Body of pancreas (tissue), 4 donors: ENCODE measurements at regions not wholly inside any gene's neighbourhood (a gene's known extent, or its start where the extent isn't known, plus 50 kb on each side); places are given as distances from the start of the nearest gene placed in this dataset.

Source experiments
- ATAC-seq: fragments of 150-250 bp; one replicate; pipeline ENCODE4 v1.9.1; 2016
- DNase-seq, 4 donors: peaks; one replicate each; pipeline ENCODE4 v3.0.0-alpha.2; 2019
- H3K27ac ChIP-seq, 4 donors: fragments of 200-600 bp; sonication (generic); 1 replicate in 3 of 4; 2 replicates in 1 of 4; pipeline versions ENCODE4 v1.5.1 to v1.6.1; 2016 to 2019; ENCODE audit warnings: mild to moderate bottlenecking in 1 of 4, mixed read lengths in 1 of 4, moderate library complexity in 1 of 4
- H3K27me3 ChIP-seq, 2 donors: fragments of 200-600 bp; sonication (generic); one replicate each; pipeline ENCODE4 v1.6.0; 2016; ENCODE audit warnings: mild to moderate bottlenecking in 1 of 2
- H3K36me3 ChIP-seq, 2 donors: fragments of 200-600 bp; sonication (generic); replicated peaks in 1 of 2; 2 replicates each; pipeline ENCODE4 v1.5.1; 2016; ENCODE audit warnings: low read depth in 2 of 2; ENCODE audit not compliant: insufficient read depth in 1 of 2
- H3K4me1 ChIP-seq: fragments of 200-600 bp; sonication (generic); one replicate; pipeline ENCODE4 v1.6.0; 2016
- H3K4me3 ChIP-seq, 2 donors: fragments of 200-600 bp; sonication (generic); 1 replicate in 1 of 2; 2 replicates in 1 of 2; pipeline ENCODE4 v1.5.1; 2016 to 2019
- H3K9me3 ChIP-seq, 3 donors: fragments of 200-600 bp; sonication (generic); 1 replicate in 2 of 3; 2 replicates in 1 of 3; pipeline ENCODE4 v1.5.1; 2016
- POLR2A ChIP-seq, 3 donors: fragments of 450-650 bp; IDR thresholded peaks; one replicate each; pipeline ENCODE4 v1.6.1; 2016; ENCODE audit warnings: antibody characterized with exemption in 3 of 3, mild to moderate bottlenecking in 2 of 3
- WGBS, 2 donors: methylation state at CpG; one replicate each; pipeline ENCODE4 v1.1.5; 2017; 5-methylcytosine and 5-hydroxymethylcytosine counted together
- intact Hi-C: fragments of 100-400 bp; cut with DNase I; formaldehyde crosslinking; loops from one replicate; pipeline ENCODE4 v1.15.1; 2023
- TF ChIP-seq, protein P1 (sequence below), 7 experiments: fragments of 450-650 bp in 4 of 7; fragments of 200-600 bp in 3 of 7; sonication (generic) in 3 of 7; IDR thresholded peaks; one replicate each; pipeline ENCODE4 v1.5.1; 2016 to 2019; ENCODE audit warnings: antibody characterized with exemption in 7 of 7

DNA sequence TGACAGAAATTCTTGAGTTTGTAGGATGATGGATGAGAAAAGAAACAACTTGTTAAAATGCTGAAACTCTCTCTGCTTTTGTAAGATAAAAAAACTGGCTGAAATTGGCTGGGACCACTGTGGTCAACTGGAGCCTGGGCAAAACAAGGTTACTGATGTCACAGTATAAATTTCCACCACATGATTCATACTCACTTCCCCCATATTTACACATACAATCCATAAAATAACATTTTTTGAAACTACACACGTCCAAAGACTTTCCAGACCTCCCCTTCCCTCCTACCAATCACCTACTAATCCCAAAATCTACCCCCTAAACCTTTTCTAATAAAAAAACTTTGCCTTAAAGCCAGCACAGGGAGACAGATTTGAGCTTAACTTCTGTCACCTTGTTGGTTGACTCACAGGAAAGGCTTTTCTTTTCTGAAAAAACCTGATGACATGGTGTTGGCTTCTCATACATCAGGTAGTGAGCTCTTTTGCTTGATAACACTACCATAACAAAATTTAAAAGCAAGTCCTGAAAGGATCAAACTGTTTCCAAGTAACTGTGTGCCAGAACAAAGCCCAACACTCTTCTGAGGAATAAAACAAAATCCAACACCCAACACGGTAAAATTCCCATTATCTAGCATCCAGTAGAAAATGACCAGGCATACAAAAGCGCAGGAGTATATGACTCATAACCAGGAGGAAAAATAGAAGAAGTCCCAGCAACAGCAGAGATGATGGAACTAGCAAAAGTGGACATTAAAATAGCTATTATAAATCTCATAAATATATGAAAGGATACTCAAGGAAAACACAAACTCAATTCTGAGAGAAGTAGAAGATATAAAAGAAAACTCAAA is 87.3 kb upstream of the SNRK start:
- no peaks in the 10 kb centered on the region for H3K9me3 ChIP-seq
- H3K36me3 ChIP-seq: no peaks in the 10 kb centered on the region
- ATAC-seq (no peak), DNase-seq (no peak)
- no peak for TF ChIP-seq POLR2A (IDR thresholded peaks at IDR 0.05)
- TF ChIP-seq, protein P1, sequence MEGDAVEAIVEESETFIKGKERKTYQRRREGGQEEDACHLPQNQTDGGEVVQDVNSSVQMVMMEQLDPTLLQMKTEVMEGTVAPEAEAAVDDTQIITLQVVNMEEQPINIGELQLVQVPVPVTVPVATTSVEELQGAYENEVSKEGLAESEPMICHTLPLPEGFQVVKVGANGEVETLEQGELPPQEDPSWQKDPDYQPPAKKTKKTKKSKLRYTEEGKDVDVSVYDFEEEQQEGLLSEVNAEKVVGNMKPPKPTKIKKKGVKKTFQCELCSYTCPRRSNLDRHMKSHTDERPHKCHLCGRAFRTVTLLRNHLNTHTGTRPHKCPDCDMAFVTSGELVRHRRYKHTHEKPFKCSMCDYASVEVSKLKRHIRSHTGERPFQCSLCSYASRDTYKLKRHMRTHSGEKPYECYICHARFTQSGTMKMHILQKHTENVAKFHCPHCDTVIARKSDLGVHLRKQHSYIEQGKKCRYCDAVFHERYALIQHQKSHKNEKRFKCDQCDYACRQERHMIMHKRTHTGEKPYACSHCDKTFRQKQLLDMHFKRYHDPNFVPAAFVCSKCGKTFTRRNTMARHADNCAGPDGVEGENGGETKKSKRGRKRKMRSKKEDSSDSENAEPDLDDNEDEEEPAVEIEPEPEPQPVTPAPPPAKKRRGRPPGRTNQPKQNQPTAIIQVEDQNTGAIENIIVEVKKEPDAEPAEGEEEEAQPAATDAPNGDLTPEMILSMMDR (IDR thresholded peaks at IDR 0.05): no peak
- 88 to 92% methylated on average over 3 of the region's 3 CpGs for WGBS, 2 donors
- no peak overlapping the region for H3K4me3 ChIP-seq
- no peaks in the 10 kb centered on the region for H3K27me3 ChIP-seq
- H3K27ac ChIP-seq: no peak overlapping the region
- intact Hi-C loops: no loop called here
- peaks cover 24% of the 10 kb centered on the region for H3K4me1 ChIP-seq

DNA sequence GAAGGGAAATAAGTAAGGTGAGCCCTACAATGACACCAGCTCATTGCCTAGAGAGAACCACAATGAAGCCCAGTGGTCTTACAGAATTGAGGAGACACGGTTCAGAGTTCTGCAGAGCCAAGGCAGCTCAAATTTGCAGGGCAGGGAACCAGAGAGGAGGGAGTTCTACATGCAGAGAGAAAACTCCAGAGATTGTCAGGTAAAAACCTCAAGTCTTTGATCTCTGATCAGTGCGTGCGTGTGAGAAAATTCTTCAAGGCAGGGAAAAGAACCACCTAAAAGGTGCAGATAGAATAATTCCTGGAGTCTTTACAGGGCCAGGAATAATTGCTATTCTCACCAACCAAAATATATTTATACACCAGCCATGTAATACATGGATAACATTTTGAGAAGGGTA is 88.0 kb upstream of the SNRK start:
- Histone ChIP-seq H3K4me1 (peaks cover 27% of the 10 kb centered on the region), H3K27ac (no peak overlapping the region), H3K9me3 (no peaks in the 10 kb centered on the region), H3K4me3 (no peak overlapping the region), H3K27me3 (no peaks in the 10 kb centered on the region), H3K36me3 (no peaks in the 10 kb centered on the region)
- TF ChIP-seq POLR2A (IDR thresholded peaks at IDR 0.05): no peak
- TF ChIP-seq, protein P1 (IDR thresholded peaks at IDR 0.05): no peak
- intact Hi-C loops: no loop called here
- no peak for DNase-seq
- 90 to 93% methylated on average over 3 of the region's 3 CpGs for WGBS, 2 donors
- no peak for ATAC-seq

DNA sequence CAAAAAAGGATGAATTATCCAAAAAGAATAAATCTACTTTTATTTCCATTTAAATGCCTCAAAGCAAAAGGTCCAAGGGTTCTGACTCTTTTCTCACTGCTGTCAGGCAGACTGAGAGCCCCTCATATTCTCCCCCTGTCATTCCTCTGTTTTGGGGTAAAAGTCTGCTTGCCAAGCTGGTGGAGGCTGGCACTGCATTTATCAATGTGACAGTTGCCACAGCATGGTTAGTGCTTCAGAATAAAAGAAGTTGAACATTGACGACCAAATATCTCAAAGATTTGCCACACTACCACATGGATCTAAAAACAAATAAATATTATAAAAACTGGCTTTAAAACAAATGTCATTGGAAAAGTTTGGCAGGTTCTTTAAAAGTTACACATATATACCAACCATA is 89.2 kb upstream of the SNRK start:
- DNase-seq (no peak), ATAC-seq (no peak)
- H3K4me1 ChIP-seq: peaks cover 27% of the 10 kb centered on the region
- H3K27ac ChIP-seq: peak overlapping the region in 2 of 4 donors; percentile 5 to 35
- 15 to 25% methylated on average over 1 of the region's 1 CpG for WGBS, 2 donors
- TF ChIP-seq POLR2A (IDR thresholded peaks at IDR 0.05): no peak
- TF ChIP-seq, protein P1 (IDR thresholded peaks at IDR 0.05): no peak
- intact Hi-C loops: no loop called here
- H3K9me3 ChIP-seq: no peaks in the 10 kb centered on the region
- no peak overlapping the region for H3K4me3 ChIP-seq
- H3K36me3 ChIP-seq: no peaks in the 10 kb centered on the region
- no peaks in the 10 kb centered on the region for H3K27me3 ChIP-seq

DNA sequence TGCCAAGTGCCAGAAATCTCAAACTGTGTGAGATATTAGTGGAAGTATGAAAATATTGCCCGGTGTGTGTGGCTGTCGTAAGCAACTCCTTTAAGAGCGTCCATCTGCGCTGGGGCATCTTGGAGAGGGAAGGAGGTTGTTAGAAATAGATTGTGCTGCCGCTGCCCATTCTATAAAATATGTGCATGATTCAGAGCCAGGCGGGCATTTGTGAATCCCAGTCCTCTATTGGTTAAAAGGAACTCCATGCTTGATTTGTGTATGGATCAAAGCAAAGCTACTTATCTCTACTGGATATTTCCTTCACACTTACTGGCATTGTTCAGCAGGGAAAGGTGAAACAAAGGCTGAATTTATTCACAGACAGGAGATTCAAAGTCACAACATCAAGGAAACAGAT is 89.6 kb upstream of the SNRK start:
- ATAC-seq (no peak), DNase-seq (no peak)
- Histone ChIP-seq H3K4me3 (no peak overlapping the region), H3K27me3 (no peaks in the 10 kb centered on the region), H3K9me3 (no peaks in the 10 kb centered on the region), H3K36me3 (no peaks in the 10 kb centered on the region), H3K27ac (peak overlapping the region in 2 of 4 donors; percentile 5 to 35), H3K4me1 (peaks cover 26% of the 10 kb centered on the region)
- intact Hi-C loops: no loop called here
- TF ChIP-seq, protein P1 (IDR thresholded peaks at IDR 0.05): no peak
- no peak for TF ChIP-seq POLR2A (IDR thresholded peaks at IDR 0.05)
- 88 to 92% methylated on average over 6 of the region's 6 CpGs for WGBS, 2 donors

DNA sequence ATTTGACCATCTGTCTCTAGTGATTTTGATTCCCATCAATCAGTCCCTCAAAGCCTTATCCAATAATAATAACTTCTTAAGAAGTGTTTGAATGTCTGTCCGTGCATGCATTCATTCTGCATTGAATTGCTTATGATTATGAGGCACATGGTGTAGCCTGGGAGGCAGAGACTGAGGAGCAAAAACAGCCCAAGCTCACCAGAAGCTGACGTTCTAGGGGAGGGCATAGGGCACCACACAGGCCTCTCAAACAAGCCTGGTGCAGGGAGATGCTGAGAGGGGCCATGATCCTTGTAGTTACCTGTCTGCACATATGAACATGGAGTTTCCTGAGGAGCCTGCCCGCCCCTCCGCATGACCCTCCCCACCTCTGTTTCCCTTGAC is 89.2 kb upstream of the POMGNT2 start:
- Histone ChIP-seq H3K4me1 (peaks cover 16% of the 10 kb centered on the region), H3K4me3 (no peak overlapping the region), H3K36me3 (no peaks in the 10 kb centered on the region), H3K27ac (no peak overlapping the region), H3K9me3 (no peaks in the 10 kb centered on the region), H3K27me3 (no peaks in the 10 kb centered on the region)
- ATAC-seq (no peak), DNase-seq (no peak)
- WGBS, 2 donors: 69 to 70% methylated on average over 4 of the region's 4 CpGs
- TF ChIP-seq, protein P1 (IDR thresholded peaks at IDR 0.05): no peak
- TF ChIP-seq POLR2A (IDR thresholded peaks at IDR 0.05): no peak
- intact Hi-C loops: no loop called here
